WTC11 (cell line): ENCODE measurements at regions not wholly inside any gene's neighbourhood (a gene's known extent, or its start where the extent isn't known, plus 50 kb on each side); places are given as distances from the start of the nearest gene placed in this dataset.

Experiments used
- ATAC-seq: fragments of 200-7000 bp; cut with Tn5 transposase; 2 replicates; pipeline ENCODE4 v1.10.0; 2021; ENCODE audit warnings: mild to moderate bottlenecking, moderate library complexity
- CTCF ChIA-PET: fragments of 300-600 bp; sonication (Branson Sonifier 250); formaldehyde crosslinking; loops from one replicate; lab custom pipeline; 2021; ENCODE audit warnings: antibody characterized with exemption; lab: Charles Lee
- POLR2A ChIA-PET: fragments of 350-600 bp; sonication (Branson Sonifier 250); formaldehyde crosslinking; loops from one replicate; lab custom pipeline; 2021; ENCODE audit warnings: antibody characterized with exemption; lab: Charles Lee
- DNase-seq: peaks from one replicate; pipeline ENCODE4 v3.0.0; 2021; ENCODE audit warnings: low spot score
- H3K27ac Mint-ChIP-seq: 2 replicates; pipeline ENCODE4 v1.8.0; 2021; ENCODE audit warnings: mixed read lengths
- H3K27me3 Mint-ChIP-seq: 2 replicates; pipeline ENCODE4 v1.8.0; 2021; ENCODE audit warnings: low read depth, mild to moderate bottlenecking, moderate library complexity, mixed read lengths
- H3K36me3 Mint-ChIP-seq: 2 replicates; pipeline ENCODE4 v1.8.0; 2021; ENCODE audit warnings: mixed read lengths
- H3K4me1 Mint-ChIP-seq: 2 replicates; pipeline ENCODE4 v1.8.0; 2022; ENCODE audit warnings: mixed read lengths
- H3K4me3 Mint-ChIP-seq: 2 replicates; pipeline ENCODE4 v1.8.0; 2021; ENCODE audit warnings: mild to moderate bottlenecking, moderate library complexity, mixed read lengths
- H3K9me3 Mint-ChIP-seq: 2 replicates; pipeline ENCODE4 v1.8.0; 2021; ENCODE audit warnings: mixed read lengths
- ATF1 ChIP-seq: sonication (generic); formaldehyde crosslinking; IDR thresholded peaks from 2 replicates; pipeline ENCODE4 v1.8.1; 2023; ENCODE audit warnings: mild to moderate bottlenecking, moderate library complexity, missing genetic modification reagents
- CREB1 ChIP-seq: sonication (generic); formaldehyde crosslinking; IDR thresholded peaks from 2 replicates; pipeline ENCODE4 v1.8.0; 2023; ENCODE audit warnings: mild to moderate bottlenecking, missing genetic modification reagents
- CREM ChIP-seq: sonication (generic); formaldehyde crosslinking; IDR thresholded peaks from 2 replicates; pipeline ENCODE4 v1.8.1; 2022; ENCODE audit warnings: mild to moderate bottlenecking, missing genetic modification reagents, moderate library complexity
- EMX1 ChIP-seq: fragments of 250-450 bp; sonication (Bioruptor Pico); IDR thresholded peaks from 2 replicates; pipeline ENCODE4 v1.8.0; 2021; ENCODE audit warnings: mild to moderate bottlenecking
- FOXK1 ChIP-seq: sonication (generic); formaldehyde crosslinking; IDR thresholded peaks from 2 replicates; pipeline ENCODE4 v1.8.0; 2022; ENCODE audit warnings: mild to moderate bottlenecking, moderate library complexity, missing genetic modification reagents
- FOXP1 ChIP-seq: sonication (generic); formaldehyde crosslinking; IDR thresholded peaks from 2 replicates; pipeline ENCODE4 v1.8.0; 2022; ENCODE audit warnings: missing genetic modification reagents, mild to moderate bottlenecking, moderate library complexity, borderline replicate concordance
- GRHL2 ChIP-seq: fragments of 250-450 bp; sonication (Bioruptor Pico); IDR thresholded peaks from 2 replicates; pipeline ENCODE4 v1.8.0; 2022; ENCODE audit warnings: mild to moderate bottlenecking, moderate library complexity; ENCODE audit not compliant: insufficient replicate concordance, severe bottlenecking
- JUN ChIP-seq: sonication (generic); formaldehyde crosslinking; IDR thresholded peaks from 2 replicates; pipeline ENCODE4 v1.8.0; 2023; ENCODE audit warnings: mild to moderate bottlenecking, missing genetic modification reagents
- KAT7 ChIP-seq: sonication (generic); formaldehyde crosslinking; IDR thresholded peaks from 2 replicates; pipeline ENCODE4 v1.8.1; 2023; ENCODE audit warnings: missing genetic modification reagents, mild to moderate bottlenecking, borderline replicate concordance
- NR2C2 ChIP-seq: sonication (generic); formaldehyde crosslinking; IDR thresholded peaks from 2 replicates; pipeline ENCODE4 v1.8.0; 2022; ENCODE audit warnings: mild to moderate bottlenecking, missing genetic modification reagents
- TEAD1 ChIP-seq: sonication (generic); formaldehyde crosslinking; IDR thresholded peaks from 2 replicates; pipeline ENCODE4 v1.8.0; 2022; ENCODE audit warnings: mild to moderate bottlenecking, missing genetic modification reagents
- ZNF138 ChIP-seq: sonication (generic); formaldehyde crosslinking; conservative IDR thresholded peaks from 2 replicates; pipeline ENCODE4 v1.8.1; 2022; ENCODE audit warnings: mild to moderate bottlenecking, moderate library complexity, missing genetic modification reagents
- ZNF219 ChIP-seq: sonication (generic); formaldehyde crosslinking; IDR thresholded peaks from 2 replicates; pipeline ENCODE4 v1.8.0; 2023; ENCODE audit warnings: missing genetic modification reagents, mild to moderate bottlenecking, borderline replicate concordance
- ZNF263 ChIP-seq: sonication (generic); formaldehyde crosslinking; IDR thresholded peaks from 2 replicates; pipeline ENCODE4 v1.8.1; 2022; ENCODE audit warnings: low read depth, mild to moderate bottlenecking, moderate library complexity, missing genetic modification reagents
- ZNF423 ChIP-seq: fragments of 250-450 bp; sonication (Bioruptor Pico); IDR thresholded peaks from 2 replicates; pipeline ENCODE4 v2.1.2; 2022; ENCODE audit warnings: mild to moderate bottlenecking, moderate library complexity
- TF ChIP-seq, protein P1 (sequence below): fragments of 250-450 bp; sonication (Bioruptor Pico); IDR thresholded peaks from 2 replicates; pipeline ENCODE4 v1.9.0; 2021; ENCODE audit warnings: mild to moderate bottlenecking, borderline replicate concordance
- TF ChIP-seq, protein P2 (sequence below): sonication (generic); formaldehyde crosslinking; IDR thresholded peaks from 2 replicates; pipeline ENCODE4 v1.8.0; 2023; ENCODE audit warnings: mild to moderate bottlenecking, missing genetic modification reagents
- TF ChIP-seq, protein P3 (sequence below): sonication (generic); formaldehyde crosslinking; IDR thresholded peaks from 2 replicates; pipeline ENCODE4 v1.8.0; 2023; ENCODE audit warnings: missing genetic modification reagents, mild to moderate bottlenecking, borderline replicate concordance
- TF ChIP-seq, protein P4 (sequence below): sonication (generic); formaldehyde crosslinking; IDR thresholded peaks from 2 replicates; pipeline ENCODE4 v1.8.0; 2022; ENCODE audit warnings: missing genetic modification reagents

DNA sequence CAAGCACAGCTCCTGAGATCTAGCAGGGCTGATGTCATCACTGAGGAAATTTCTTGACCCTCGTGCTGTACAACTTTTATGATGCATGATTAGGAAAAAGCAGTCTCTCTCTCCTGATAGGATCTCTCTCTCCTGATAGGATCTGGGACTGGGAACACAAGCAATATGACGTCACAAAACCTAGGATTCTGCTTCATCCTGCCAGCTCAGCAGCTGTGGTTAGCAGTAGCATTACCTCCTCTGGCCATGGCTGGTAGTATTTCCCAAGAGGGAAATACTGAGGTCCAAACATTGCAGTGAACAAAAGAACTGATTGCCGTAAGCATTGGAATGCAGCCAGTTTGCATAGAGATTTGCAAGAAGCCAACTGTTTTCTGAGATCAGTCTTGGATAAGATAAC lies 521.2 kb upstream of the POU3F3 start:
- Mint-ChIP-seq H3K9me3 (peaks cover 12% of the 10 kb centered on the region), H3K27me3 (no peaks in the 10 kb centered on the region), H3K27ac (no peak overlapping the region), H3K4me3 (no peak overlapping the region), H3K36me3 (no peaks in the 10 kb centered on the region; the same call in 1 of the 2 replicates), H3K4me1 (peaks cover 8% of the 10 kb centered on the region)
- CTCF ChIA-PET, result no interaction called here
- peak; percentile 91 for ATAC-seq
- DNase-seq, result no peak
- POLR2A ChIA-PET, result no interaction called here
- TF ChIP-seq FOXP1 (CRISPR knock-in tag) (no peak), ZNF423 (CRISPR knock-in tag) (no peak), ZNF138 (CRISPR knock-in tag) (no peak), TEAD1 (no peak), ATF1 (CRISPR knock-in tag) (no peak), JUN (no peak), CREB1 (no peak), NR2C2 (CRISPR knock-in tag) (no peak), KAT7 (CRISPR knock-in tag) (no peak), FOXK1 (CRISPR knock-in tag) (no peak), EMX1 (no peak), CREM (CRISPR knock-in tag) (no peak), ZNF263 (CRISPR knock-in tag) (no peak), ZNF219 (CRISPR knock-in tag) (no peak), GRHL2 (CRISPR knock-in tag) (no peak)
- TF ChIP-seq, protein P1, sequence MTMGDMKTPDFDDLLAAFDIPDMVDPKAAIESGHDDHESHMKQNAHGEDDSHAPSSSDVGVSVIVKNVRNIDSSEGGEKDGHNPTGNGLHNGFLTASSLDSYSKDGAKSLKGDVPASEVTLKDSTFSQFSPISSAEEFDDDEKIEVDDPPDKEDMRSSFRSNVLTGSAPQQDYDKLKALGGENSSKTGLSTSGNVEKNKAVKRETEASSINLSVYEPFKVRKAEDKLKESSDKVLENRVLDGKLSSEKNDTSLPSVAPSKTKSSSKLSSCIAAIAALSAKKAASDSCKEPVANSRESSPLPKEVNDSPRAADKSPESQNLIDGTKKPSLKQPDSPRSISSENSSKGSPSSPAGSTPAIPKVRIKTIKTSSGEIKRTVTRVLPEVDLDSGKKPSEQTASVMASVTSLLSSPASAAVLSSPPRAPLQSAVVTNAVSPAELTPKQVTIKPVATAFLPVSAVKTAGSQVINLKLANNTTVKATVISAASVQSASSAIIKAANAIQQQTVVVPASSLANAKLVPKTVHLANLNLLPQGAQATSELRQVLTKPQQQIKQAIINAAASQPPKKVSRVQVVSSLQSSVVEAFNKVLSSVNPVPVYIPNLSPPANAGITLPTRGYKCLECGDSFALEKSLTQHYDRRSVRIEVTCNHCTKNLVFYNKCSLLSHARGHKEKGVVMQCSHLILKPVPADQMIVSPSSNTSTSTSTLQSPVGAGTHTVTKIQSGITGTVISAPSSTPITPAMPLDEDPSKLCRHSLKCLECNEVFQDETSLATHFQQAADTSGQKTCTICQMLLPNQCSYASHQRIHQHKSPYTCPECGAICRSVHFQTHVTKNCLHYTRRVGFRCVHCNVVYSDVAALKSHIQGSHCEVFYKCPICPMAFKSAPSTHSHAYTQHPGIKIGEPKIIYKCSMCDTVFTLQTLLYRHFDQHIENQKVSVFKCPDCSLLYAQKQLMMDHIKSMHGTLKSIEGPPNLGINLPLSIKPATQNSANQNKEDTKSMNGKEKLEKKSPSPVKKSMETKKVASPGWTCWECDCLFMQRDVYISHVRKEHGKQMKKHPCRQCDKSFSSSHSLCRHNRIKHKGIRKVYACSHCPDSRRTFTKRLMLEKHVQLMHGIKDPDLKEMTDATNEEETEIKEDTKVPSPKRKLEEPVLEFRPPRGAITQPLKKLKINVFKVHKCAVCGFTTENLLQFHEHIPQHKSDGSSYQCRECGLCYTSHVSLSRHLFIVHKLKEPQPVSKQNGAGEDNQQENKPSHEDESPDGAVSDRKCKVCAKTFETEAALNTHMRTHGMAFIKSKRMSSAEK (CRISPR knock-in tag), result no peak
- TF ChIP-seq, protein P2, sequence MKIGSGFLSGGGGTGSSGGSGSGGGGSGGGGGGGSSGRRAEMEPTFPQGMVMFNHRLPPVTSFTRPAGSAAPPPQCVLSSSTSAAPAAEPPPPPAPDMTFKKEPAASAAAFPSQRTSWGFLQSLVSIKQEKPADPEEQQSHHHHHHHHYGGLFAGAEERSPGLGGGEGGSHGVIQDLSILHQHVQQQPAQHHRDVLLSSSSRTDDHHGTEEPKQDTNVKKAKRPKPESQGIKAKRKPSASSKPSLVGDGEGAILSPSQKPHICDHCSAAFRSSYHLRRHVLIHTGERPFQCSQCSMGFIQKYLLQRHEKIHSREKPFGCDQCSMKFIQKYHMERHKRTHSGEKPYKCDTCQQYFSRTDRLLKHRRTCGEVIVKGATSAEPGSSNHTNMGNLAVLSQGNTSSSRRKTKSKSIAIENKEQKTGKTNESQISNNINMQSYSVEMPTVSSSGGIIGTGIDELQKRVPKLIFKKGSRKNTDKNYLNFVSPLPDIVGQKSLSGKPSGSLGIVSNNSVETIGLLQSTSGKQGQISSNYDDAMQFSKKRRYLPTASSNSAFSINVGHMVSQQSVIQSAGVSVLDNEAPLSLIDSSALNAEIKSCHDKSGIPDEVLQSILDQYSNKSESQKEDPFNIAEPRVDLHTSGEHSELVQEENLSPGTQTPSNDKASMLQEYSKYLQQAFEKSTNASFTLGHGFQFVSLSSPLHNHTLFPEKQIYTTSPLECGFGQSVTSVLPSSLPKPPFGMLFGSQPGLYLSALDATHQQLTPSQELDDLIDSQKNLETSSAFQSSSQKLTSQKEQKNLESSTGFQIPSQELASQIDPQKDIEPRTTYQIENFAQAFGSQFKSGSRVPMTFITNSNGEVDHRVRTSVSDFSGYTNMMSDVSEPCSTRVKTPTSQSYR (CRISPR knock-in tag), result no peak
- TF ChIP-seq, protein P3, sequence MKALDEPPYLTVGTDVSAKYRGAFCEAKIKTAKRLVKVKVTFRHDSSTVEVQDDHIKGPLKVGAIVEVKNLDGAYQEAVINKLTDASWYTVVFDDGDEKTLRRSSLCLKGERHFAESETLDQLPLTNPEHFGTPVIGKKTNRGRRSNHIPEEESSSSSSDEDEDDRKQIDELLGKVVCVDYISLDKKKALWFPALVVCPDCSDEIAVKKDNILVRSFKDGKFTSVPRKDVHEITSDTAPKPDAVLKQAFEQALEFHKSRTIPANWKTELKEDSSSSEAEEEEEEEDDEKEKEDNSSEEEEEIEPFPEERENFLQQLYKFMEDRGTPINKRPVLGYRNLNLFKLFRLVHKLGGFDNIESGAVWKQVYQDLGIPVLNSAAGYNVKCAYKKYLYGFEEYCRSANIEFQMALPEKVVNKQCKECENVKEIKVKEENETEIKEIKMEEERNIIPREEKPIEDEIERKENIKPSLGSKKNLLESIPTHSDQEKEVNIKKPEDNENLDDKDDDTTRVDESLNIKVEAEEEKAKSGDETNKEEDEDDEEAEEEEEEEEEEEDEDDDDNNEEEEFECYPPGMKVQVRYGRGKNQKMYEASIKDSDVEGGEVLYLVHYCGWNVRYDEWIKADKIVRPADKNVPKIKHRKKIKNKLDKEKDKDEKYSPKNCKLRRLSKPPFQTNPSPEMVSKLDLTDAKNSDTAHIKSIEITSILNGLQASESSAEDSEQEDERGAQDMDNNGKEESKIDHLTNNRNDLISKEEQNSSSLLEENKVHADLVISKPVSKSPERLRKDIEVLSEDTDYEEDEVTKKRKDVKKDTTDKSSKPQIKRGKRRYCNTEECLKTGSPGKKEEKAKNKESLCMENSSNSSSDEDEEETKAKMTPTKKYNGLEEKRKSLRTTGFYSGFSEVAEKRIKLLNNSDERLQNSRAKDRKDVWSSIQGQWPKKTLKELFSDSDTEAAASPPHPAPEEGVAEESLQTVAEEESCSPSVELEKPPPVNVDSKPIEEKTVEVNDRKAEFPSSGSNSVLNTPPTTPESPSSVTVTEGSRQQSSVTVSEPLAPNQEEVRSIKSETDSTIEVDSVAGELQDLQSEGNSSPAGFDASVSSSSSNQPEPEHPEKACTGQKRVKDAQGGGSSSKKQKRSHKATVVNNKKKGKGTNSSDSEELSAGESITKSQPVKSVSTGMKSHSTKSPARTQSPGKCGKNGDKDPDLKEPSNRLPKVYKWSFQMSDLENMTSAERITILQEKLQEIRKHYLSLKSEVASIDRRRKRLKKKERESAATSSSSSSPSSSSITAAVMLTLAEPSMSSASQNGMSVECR (CRISPR knock-in tag), result no peak
- TF ChIP-seq, protein P4, sequence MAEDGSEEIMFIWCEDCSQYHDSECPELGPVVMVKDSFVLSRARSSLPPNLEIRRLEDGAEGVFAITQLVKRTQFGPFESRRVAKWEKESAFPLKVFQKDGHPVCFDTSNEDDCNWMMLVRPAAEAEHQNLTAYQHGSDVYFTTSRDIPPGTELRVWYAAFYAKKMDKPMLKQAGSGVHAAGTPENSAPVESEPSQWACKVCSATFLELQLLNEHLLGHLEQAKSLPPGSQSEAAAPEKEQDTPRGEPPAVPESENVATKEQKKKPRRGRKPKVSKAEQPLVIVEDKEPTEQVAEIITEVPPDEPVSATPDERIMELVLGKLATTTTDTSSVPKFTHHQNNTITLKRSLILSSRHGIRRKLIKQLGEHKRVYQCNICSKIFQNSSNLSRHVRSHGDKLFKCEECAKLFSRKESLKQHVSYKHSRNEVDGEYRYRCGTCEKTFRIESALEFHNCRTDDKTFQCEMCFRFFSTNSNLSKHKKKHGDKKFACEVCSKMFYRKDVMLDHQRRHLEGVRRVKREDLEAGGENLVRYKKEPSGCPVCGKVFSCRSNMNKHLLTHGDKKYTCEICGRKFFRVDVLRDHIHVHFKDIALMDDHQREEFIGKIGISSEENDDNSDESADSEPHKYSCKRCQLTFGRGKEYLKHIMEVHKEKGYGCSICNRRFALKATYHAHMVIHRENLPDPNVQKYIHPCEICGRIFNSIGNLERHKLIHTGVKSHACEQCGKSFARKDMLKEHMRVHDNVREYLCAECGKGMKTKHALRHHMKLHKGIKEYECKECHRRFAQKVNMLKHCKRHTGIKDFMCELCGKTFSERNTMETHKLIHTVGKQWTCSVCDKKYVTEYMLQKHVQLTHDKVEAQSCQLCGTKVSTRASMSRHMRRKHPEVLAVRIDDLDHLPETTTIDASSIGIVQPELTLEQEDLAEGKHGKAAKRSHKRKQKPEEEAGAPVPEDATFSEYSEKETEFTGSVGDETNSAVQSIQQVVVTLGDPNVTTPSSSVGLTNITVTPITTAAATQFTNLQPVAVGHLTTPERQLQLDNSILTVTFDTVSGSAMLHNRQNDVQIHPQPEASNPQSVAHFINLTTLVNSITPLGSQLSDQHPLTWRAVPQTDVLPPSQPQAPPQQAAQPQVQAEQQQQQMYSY (CRISPR knock-in tag), result no peak
